HG03103 (cell line): ENCODE measurements at regions not wholly inside any gene's neighbourhood (a gene's known extent, or its start where the extent isn't known, plus 50 kb on each side); places are given as distances from the start of the nearest gene placed in this dataset.

ENCODE experiments used
- ATAC-seq: cut with Tn5 transposase; IDR thresholded peaks from one replicate; pipeline ENCODE4 v1.9.1; 2021; ENCODE audit warnings: low read depth; ENCODE audit not compliant: unreplicated experiment

GRCh38 chr10:1874533-1874932, 137.2 kb upstream of the ADARB2 start:
- ATAC-seq = no peak

GRCh38 chr10:1873661-1874315, 136.5 kb upstream of the ADARB2 start:
- ATAC-seq = no peak

- no peak for ATAC-seq
Observed at GRCh38 chr10:1872151-1872726, 134.9 kb upstream of the ADARB2 start.

DNA sequence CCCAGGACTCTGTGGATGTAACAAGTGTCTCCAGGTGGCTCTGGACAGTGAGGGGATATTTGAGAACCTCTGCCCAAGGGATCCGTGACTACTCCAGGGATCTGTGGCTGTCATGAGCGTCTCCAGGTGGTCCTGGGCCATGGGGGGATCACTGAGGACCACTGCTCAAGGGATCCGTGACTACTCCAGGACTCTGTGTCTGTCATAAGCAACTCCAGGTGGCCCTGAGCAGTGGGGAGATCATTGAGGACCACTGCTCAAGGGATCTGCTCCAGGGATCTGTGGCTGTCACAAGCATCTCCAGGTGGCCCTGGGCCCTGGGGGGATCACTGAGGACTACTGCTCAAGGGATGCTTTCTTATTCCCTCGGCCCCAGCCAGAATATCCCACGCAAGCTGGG, 133.2 kb upstream of the ADARB2 start:
- no peak for ATAC-seq

DNA sequence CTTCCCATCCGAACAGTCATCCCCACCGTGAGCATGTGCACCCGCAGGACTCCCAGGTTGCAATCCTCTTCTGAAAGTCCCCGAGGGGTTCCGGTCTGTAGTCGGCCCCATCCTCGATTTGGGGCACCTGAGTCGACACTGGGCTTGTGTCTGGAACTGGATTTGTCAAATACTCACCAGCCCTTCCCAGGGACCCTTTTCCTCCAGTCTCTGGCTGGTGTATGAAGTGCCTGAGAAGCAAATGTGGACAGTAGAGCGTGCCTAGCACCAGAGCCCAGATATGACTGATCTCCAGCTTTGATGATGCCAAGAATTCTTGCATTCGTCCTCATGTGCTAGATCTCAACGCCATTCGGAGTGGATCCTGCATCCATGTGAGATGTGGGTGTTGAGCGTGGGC, 132.5 kb upstream of the ADARB2 start:
- ATAC-seq = no peak

GRCh38 chr10:1860351-1860750, 123.0 kb upstream of the ADARB2 start:
- no peak for ATAC-seq

- ATAC-seq = no peak
Observed at GRCh38 chr10:1858547-1858946, 121.2 kb upstream of the ADARB2 start.

GRCh38 chr10:1858048-1858447, 120.7 kb upstream of the ADARB2 start:
- ATAC-seq = no peak

- ATAC-seq = no peak
Observed at GRCh38 chr10:1855911-1856310, 118.6 kb upstream of the ADARB2 start.

- no peak for ATAC-seq
Observed at GRCh38 chr10:1854271-1854670, 116.9 kb upstream of the ADARB2 start.

GRCh38 chr10:1853801-1854200, 116.5 kb upstream of the ADARB2 start:
- no peak for ATAC-seq

DNA sequence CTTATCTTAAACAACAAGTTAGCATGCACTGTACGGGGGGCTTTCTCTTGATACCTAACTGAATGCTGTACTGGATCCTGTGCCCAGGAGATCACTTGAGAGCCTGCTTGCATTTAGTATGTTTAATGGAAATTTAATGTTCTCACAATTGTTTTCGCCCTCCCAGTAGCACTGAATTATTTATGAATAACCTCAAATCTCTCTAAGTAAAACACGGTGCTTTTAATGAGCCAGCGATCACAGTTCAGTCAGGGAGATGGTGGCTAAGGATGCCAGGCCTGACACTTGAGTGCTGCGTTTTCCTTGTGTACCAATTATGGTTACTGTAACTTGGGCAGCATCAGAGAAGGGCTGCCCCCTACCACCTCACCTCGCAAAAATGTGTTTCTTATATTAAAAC, 115.5 kb upstream of the ADARB2 start:
- no peak for ATAC-seq

DNA sequence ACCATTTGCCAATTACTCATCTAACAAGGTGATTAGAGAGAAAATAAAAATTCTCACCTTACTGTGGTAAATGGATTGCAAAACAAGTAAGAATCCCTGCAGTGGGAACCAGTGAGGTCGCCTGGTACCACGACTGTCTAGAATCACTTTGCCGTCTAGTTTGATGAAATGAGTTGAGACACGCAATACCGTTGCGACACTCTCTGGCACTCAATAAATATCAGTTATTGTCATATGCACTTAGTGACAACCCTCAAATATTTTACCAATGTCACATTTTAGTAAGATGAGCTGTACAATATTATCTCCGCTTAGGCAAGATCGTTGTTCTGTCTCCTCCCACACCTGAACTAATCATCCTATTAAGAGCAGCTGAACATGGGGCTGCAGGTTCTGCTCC, 114.4 kb upstream of the ADARB2 start:
- no peak for ATAC-seq

DNA sequence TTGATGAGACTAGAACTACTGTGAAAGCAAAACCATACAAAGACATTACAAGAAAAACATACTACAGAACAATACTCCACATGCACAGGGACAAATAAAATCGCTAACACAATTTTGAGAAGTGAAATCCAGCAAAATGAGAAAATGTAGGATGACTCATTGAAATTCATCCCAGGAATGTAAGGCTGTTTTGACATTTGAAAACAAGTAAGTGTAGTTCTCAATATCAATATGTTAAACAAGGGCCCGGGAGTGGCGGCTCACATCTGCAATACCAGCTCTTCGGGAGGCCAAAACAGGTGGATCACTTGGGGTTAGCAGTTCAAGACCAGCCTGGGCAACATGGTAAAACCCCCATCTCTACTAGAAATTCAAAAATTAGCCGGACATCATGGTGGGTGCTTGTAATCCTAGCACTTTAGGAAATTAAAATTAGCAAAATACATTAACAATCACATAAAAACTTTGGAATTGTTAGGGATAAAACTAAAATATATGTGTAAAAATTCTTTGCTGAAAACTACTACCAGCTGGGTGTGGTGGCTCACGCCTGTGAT, 113.7 kb upstream of the ADARB2 start:
- ATAC-seq = no peak

DNA sequence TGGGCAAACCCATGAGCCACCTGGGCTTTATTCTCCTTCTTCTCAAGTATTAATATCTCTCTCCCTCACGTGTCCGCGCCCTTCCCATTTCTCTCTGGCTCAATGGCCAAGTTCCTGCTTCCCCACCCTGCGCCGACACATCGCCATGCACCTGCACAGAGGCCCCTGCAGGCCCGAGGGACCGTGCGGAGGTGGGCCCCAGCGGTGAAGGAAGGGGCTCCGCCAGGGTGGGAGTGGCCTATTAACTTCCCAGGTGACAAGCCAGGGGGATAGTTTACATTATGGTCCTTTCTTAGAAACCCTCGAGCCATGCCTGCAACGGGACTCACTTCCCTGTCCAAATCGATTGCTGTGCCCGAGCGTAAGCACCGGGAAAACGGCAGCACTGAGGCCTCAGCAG, 110.0 kb upstream of the ADARB2 start:
- ATAC-seq = no peak

DNA sequence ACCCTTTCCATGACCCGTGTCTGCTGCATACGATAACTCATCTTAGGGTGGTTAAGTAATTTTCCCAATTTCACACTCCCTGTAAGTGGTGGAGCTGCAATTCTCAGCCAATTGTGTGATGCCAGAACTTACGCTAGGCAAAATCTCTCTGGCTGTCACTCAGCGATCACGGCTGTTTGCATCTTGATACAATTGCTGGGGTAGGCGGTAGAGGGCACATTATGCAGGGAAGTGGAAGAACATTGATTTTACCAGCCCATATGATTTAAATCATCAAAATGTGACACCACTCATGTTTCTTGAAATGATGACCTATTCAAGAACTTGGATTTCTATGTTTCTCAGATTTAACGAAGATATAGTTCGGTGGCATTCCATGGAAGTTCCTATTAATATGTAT, 108.7 kb upstream of the ADARB2 start:
- no peak for ATAC-seq

DNA sequence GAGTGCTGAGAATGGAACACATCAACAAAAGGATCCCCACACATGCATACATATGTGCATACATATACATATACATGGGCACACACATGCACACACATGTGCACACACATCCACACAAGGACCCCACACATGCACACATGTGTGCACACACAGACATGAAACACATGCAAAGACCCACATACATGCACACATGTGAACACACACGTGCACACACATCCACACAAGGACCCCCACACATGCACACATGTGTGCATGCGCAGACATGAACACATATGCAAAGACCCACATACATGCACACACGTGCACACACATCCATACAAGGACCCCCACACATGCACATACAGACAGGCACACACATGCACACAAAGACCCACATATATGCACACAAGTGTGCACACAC, 104.4 kb upstream of the ADARB2 start:
- ATAC-seq = no peak

DNA sequence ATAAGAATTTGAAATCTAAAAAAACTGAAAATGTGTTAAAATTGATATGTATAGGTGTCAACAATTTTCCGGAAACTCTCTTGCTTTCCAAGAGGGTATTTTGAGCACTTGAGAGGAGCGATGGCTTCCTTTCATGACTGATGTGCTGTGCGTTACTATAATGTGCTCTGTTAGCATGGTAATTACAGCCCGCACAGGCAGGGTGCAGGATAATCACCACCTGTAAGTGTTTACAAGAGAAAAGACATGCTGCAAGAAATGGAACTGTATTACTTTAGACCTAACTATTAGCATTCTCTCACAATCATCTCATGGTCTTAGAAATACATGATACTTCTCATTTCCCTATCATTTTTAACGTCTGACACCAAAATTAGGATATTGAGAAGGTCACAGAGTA, 92.4 kb upstream of the ADARB2 start:
- no peak for ATAC-seq

DNA sequence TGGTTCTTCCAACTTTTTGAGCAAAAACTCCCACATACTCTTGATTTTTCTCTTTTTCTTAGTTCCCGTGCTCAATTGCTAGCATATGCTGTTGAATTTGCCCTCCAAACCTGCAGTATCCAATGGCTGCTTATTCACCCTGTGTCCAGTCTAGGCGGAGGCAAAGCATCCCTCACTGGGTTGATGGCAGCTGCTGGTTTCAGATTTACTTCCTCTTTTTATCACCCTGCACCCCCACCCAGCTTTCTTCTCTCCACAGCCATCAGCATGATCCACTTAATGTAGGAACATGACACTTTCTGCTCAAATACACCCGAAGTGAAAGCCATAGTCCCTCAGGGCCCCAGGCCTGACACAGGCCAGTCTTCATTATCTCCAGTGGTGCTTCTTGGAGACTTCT, 87.6 kb upstream of the ADARB2 start:
- ATAC-seq = peak; percentile 96

DNA sequence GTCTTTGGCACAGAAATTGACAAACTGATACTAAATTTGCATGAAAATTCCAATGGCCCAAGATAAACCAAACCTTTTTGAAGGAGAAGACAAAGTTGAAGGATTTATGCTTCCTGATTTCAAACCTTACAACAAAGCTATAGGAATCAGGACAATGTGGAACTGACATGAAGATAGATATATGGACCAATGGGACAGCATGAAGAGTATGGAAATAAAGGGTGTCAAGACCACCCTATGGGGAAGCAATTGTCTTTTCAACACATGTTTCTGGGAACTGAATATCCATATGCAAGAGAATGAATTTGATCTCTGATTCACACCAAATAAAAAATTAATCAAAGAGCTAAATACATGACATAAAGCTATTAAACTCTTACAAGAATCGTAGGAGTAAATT, 77.2 kb upstream of the ADARB2 start:
- ATAC-seq = no peak

DNA sequence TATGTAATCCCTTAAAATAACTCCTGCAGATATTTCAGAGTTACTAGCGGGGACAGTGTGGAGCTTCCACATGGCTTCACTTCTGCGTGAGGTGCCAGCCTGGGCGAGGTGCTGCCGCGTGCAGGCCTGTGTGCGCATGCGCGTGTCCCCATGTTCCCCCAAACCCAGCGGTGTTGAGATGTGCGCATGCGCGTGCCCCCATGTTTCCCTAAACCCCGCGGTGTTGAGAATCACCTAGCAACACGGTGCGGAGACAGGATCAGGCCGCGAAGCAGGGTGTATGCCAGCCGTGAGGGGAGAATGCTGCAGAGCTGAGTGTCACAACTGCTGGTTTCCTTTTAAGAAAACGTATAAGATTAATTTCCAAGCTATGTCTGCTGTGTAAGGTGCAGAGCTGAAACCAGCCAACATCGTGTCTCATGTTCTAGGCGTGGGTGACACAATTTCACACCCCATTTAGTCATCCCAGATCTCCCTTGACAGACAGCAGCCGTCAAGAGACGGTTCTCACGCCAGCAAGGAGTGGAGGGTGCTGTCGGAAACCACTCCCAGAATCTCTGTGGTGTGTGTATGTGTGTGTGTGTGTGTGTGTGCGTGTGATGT, 71.9 kb upstream of the ADARB2 start:
- ATAC-seq = no peak

GRCh38 chr10:1807924-1808323, 70.6 kb upstream of the ADARB2 start:
- no peak for ATAC-seq
